ENCODE measurements at regions not wholly inside any gene's neighbourhood (a gene's known extent, or its start where the extent isn't known, plus 50 kb on each side); places are given as distances from the start of the nearest gene placed in this dataset.
A peak's percentile ranks its signal among the peaks of the same experiment; 100 is the strongest.

- intact Hi-C loops (cut with DNase I), result no loop called here
- WGBS, 2 donors, result 50 to 63% methylated on average over 1 of the region's 1 CpG
Observed at GRCh38 chr2:163198007-163198406, 359.4 kb upstream of the KCNH7 start.

GRCh38 chr2:163191372-163191771 is 352.8 kb upstream of the KCNH7 start:
- no peaks in the 10 kb centered on the region for H3K4me1 ChIP-seq
- no peak for DNase-seq
- H3K27ac ChIP-seq, result no peak overlapping the region
- H3K9me3 ChIP-seq, result peaks cover 0 to 4% (median 0%) of the 10 kb centered on the region in 3 donors
- intact Hi-C loops (cut with DNase I), result no loop called here
- H3K4me3 ChIP-seq, result no peak overlapping the region
- H3K36me3 ChIP-seq, result no peaks in the 10 kb centered on the region
- TF ChIP-seq CTCF (IDR thresholded peaks at IDR 0.05) (peak; percentile 9 to 53 (median 30)), POLR2A (IDR thresholded peaks at IDR 0.05) (no peak)
- H3K27me3 ChIP-seq, result no peaks in the 10 kb centered on the region

More at GRCh38 chr2:163198007-163198406, 359.4 kb upstream of the KCNH7 start:
- peaks cover 0 to 4% (median 0%) of the 10 kb centered on the region in 3 donors for H3K9me3 ChIP-seq
- H3K27me3 ChIP-seq, result no peaks in the 10 kb centered on the region
- H3K27ac ChIP-seq, result no peak overlapping the region
- no peak for DNase-seq
- no peak overlapping the region for H3K4me3 ChIP-seq
- TF ChIP-seq CTCF (IDR thresholded peaks at IDR 0.05) (no peak), POLR2A (IDR thresholded peaks at IDR 0.05) (no peak)
- no peaks in the 10 kb centered on the region for H3K4me1 ChIP-seq
- no peaks in the 10 kb centered on the region for H3K36me3 ChIP-seq

GRCh38 chr2:163187995-163188655 is 349.6 kb upstream of the KCNH7 start:
- Histone ChIP-seq H3K4me1 (no peaks in the 10 kb centered on the region), H3K4me3 (no peak overlapping the region), H3K9me3 (no peaks in the 10 kb centered on the region), H3K36me3 (no peaks in the 10 kb centered on the region), H3K27ac (no peak overlapping the region), H3K27me3 (no peaks in the 10 kb centered on the region)
- WGBS, 2 donors, result 44 to 56% methylated on average over 7 of the region's 7 CpGs
- no peak for TF ChIP-seq CTCF (IDR thresholded peaks at IDR 0.05)
- no peak for TF ChIP-seq POLR2A (IDR thresholded peaks at IDR 0.05)
- intact Hi-C loops (cut with DNase I), result no loop called here
- no peak for DNase-seq

- Histone ChIP-seq H3K4me3 (no peak overlapping the region), H3K27me3 (peaks cover 0 to 2% (median 0%) of the 10 kb centered on the region in 4 donors), H3K27ac (no peak overlapping the region), H3K36me3 (no peaks in the 10 kb centered on the region), H3K4me1 (no peaks in the 10 kb centered on the region), H3K9me3 (no peaks in the 10 kb centered on the region)
- 63 to 83% methylated on average over 2 of the region's 2 CpGs for WGBS, 2 donors
- intact Hi-C loops (cut with DNase I), result no loop called here
- no peak for DNase-seq
- TF ChIP-seq CTCF (IDR thresholded peaks at IDR 0.05) (no peak), POLR2A (IDR thresholded peaks at IDR 0.05) (no peak)
Observed at GRCh38 chr2:163187119-163187518, 348.6 kb upstream of the KCNH7 start.

GRCh38 chr2:163185160-163185559 is 346.6 kb upstream of the KCNH7 start:
- no peaks in the 10 kb centered on the region for H3K4me1 ChIP-seq
- intact Hi-C loops (cut with DNase I), result no loop called here
- no peaks in the 10 kb centered on the region for H3K36me3 ChIP-seq
- peaks cover 0 to 3% (median 0%) of the 10 kb centered on the region in 4 donors for H3K27me3 ChIP-seq
- 61 to 69% methylated on average over 2 of the region's 2 CpGs for WGBS, 2 donors
- H3K27ac ChIP-seq, result no peak overlapping the region
- H3K9me3 ChIP-seq, result no peaks in the 10 kb centered on the region
- no peak for DNase-seq
- no peak for TF ChIP-seq POLR2A (IDR thresholded peaks at IDR 0.05)
- no peak for TF ChIP-seq CTCF (IDR thresholded peaks at IDR 0.05)
- H3K4me3 ChIP-seq, result no peak overlapping the region

Data from esophagus squamous epithelium (tissue), 5 donors.